Right renal pelvis (tissue), 4 donors: ENCODE measurements at regions not wholly inside any gene's neighbourhood (a gene's known extent, or its start where the extent isn't known, plus 50 kb on each side); places are given as distances from the start of the nearest gene placed in this dataset.
"Not testable (repeated sequence)": the region's sequence is repeated elsewhere in the genome, so short reads cannot be mapped to it uniquely, and the experiment has no call there.

Experiments
- DNase-seq, 4 donors: peaks; one replicate each; pipeline ENCODE4 v3.0.0-alpha.2; 2013; ENCODE audit warnings: low read depth in 4 of 4, low spot score in 3 of 4, missing footprints in 1 of 4

- DNase-seq: no peak
Measured at GRCh38 chr22:46039535-46039934, 62.6 kb upstream of the WNT7B start.

- no peak for DNase-seq
Measured at GRCh38 chr22:46040471-46041465, 63.8 kb upstream of the WNT7B start.

DNA sequence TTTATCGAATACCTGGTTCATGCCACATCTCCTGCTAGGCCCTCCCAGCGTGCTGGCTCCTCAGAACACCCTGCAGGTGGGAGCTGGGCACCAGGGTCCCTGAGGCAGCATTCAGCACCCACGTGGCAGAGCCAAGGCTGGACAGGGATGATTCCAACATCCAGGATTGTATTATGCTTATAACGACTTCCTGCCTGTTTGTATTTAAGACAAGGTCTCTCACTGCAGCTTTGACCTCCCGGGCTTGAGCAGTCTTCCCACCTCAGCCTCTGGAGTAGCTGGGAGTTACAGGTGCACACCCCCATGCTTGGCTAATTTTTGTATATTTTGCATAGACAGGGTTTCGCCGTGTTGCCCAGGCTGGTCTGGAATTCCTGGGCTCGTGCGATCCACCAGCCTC is 64.7 kb upstream of the WNT7B start:
- no peak for DNase-seq

DNA sequence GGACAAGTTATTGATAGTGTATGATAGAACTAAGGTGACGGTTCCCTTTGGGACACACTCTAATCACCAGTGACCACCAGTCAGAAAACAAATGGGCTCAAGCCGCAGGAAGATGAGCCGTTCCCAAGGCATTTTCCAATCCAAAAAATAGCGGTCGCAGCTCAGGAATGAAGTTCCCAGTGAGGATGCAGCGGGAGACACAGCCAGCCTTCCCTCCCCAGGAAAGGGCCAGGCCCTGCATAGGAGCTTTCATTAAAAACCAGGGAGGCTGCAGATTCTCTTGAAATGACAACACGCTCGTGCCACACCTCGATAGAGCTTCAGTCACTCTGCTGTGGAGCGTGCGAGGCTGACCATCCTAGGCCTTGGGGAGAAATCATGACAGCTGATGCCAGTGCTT is 65.8 kb upstream of the WNT7B start:
- DNase-seq: no peak

- no peak for DNase-seq
Measured at GRCh38 chr22:46043339-46043738, 66.4 kb upstream of the WNT7B start.

DNA sequence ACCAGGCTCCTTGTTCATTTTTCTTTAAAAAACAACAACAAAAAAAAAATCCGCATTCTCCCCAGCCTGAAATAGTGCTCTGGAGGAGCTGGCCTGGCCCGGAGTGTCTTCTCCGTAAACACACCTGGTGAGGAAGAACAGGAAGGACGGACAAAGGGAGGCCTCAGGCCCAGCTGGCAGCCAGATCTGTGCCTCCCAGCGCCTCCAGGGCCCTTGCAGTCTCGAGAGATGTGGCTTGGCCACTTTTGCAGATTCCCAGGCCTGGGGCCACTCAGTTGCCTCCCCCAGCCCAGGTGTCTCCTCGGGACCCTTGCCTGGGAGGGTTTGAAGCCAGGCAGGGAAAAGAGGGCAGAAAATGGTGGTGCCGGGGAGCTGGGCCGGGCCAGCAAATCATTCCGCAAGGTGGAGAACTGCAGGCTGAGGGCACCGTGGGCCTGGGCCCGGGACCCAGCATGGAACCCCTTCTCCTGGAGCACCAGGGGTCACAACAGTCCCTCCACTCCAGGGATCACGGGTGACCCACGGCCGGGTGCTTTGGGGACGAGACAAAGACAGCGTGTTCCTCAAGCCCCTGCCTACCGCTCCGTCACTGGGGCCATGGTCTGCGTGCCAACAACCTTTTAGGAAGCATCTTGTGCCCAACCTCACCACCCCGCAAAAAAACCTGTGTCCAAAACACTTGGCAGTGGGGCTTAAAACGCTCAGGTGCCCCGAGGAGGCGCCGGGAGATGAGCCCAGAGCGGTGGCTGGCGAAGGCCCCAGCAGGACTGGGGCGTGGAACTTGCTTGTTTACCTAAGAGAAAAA is 67.1 kb upstream of the WNT7B start:
- DNase-seq: no peak

- DNase-seq: no peak
Measured at GRCh38 chr22:46044621-46045458, 67.9 kb upstream of the WNT7B start.

GRCh38 chr22:46045459-46046298 is 68.7 kb upstream of the WNT7B start:
- no peak for DNase-seq

GRCh38 chr22:46046299-46046685 is 69.3 kb upstream of the WNT7B start:
- DNase-seq: no peak

DNA sequence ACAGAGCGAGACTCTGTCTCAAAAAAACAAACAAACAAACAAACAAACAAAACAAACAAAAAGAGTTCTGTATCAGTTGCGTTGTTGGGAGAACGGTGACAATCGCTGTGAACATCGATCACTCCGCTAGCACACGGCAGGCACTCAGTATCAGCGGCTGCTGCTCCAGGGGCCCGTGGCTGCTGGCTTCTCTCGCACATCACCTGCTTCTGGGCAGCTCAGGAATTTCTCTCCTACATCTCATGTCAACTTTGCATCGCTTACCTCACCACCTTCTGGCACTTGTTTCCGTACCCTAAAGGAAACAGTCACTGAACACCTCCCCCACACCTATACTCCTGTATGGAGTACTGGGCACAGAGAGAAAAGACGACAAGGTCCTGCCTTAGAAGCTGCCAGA is 70.3 kb upstream of the WNT7B start:
- DNase-seq: no peak

DNA sequence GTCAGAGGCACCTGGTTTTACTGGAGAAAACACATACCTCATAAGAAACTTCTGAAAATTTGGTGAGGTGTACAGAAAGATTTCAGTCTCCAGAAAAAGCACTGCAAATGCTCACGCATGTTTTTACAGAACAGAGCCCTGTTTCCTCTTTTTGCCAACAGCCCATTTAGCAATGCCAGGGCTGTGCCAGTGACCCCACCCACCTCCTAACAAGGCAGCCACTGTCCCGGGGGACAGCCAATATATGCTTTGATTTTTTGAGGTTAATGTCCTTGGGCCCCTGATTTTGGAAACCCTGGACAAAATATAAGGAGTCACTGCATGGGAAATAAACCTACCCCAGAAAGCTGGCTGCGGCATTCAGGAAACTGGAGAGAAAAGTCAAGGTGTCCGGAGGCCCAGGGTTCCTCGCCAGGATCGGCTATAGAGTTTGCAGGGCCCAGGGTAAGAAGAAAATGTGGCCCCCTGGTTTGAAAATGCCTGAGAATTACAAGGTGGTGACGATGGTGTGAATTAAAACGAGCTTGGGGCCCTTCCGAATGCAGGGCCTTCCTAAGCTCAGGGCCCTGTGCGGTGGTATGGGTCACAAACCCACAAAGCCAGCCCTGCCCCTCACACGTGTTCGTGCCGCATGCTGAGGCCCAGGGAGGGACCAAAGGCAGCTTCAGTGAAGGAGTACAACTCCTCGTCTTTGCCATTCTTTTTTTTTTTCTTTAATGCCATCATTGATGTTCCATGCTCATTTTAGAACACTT is 71.1 kb upstream of the WNT7B start:
- DNase-seq: no peak

DNA sequence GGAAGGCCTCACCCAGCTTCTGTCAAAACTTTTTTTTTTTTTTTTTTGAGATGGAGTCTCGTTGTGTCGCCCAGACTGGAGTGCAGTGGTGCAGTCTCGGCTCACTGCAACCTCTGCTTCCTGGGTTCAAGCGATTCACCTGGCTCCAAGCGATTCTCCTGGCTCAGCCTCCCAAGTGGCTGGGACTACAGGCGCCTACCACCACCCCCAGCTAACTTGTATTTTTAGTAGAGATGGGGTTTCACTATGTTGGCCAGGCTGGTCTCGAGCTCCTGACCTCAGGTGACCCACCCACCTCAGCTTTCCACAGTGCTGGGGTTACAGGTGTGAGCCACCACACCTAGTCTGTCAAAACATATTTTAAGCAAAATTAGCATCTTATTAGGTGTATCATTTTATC is 71.7 kb upstream of the WNT7B start:
- not testable (repeated sequence) for DNase-seq

DNA sequence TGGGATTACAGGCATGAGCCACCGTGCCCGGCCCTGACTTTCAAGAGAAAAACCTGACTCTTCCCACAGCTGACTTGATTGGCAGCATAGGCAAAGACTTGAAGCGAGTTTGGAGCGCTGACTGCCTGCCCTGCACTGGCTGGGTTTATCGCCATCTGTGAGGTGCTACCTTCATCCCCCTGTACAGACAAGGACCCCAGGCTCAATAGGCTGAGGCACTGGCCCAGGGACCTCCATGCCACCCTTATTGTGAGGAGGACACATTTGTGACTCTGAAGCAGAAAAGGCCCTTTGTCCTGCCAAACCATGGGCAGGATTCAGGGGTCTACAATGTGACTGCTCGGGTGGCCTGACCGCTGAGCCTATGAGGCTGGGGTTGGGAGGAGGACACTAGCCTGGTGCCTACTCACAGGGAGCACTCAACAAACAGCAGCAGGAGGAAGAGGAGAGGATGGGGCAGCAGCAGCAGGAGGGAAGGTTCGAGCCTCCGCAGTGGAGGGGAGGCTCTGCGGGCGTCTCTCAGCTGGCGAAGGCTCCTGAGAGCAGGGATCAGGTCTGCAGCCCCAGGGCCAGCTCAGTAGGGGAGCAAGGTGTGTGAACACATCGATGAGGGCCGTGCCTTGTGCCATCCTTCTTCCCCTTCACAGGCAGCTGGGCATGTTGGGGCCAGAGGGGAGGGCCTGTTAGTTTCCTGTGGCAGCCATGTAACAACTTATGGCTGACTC is 72.9 kb upstream of the WNT7B start:
- no peak for DNase-seq

DNA sequence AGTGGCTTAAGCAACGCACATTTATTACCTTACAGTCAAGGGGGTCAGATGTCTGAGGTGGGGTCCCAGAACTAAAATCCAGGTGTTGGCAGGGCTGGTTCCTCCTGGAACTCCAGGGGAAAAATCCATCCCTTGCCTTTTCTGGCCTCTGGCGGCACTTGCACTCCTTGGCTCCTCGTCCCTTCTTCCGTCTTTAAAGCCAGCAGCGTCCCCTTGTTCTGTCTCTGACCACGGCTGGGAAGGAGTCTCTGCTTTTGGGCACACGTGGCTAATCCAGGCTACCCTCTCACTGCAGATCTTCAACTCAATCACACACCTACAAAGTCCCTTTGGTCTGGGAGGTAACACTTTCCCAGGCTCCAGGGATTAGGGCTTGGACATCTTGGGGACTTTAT is 73.5 kb upstream of the WNT7B start:
- no peak for DNase-seq

GRCh38 chr22:46050916-46051614 is 74.1 kb upstream of the WNT7B start:
- no peak for DNase-seq

DNA sequence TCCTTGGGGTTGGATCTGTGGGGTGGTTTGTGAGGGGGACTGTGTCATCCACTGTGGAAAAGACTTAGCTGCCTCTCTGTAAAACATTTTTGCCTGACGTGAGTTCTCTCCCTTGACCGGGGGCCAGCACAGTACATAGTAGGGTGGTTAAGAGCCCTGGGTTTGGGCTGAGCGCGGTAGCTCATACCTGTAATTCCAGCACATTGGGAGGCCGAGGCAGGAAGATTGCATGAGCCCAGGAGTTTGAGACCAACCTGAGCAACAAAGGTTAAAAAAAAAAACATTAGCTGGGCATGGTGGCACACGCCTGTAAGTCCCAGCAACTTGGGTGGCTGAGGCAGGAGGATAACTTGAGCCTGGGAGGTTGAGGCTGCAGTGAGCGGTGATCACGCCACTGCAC is 74.7 kb upstream of the WNT7B start:
- no peak for DNase-seq

- DNase-seq: no peak
Measured at GRCh38 chr22:46052331-46052771, 75.4 kb upstream of the WNT7B start.
